ENCODE measurements at regions not wholly inside any gene's neighbourhood (a gene's known extent, or its start where the extent isn't known, plus 50 kb on each side); places are given as distances from the start of the nearest gene placed in this dataset.

DNA sequence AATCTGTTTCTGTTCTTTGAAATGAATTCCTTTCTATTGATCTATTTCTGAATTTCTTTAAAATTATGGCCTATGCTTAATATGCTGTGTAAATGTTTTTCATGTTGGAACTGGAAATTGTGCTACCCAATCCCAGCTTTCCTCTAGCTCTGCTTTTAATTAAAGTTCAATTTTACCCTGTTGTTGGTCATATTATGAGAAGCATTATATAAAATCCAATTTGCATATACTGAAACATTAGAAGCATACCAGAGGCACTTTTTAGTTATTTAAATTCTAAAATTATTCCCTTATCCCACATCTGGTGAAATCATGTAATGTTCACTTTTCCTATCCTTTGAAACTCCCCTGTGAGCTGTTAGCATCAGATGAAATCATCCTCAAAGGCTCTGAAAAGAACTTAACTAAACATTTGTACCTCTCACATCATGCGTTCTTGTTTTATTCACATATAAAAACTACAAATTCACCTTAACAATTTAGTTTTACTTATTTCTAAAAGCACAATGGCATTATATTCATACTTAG, 160.6 kb upstream of the COL21A1 start:
- DNase-seq, result no peak
- no peaks in the 10 kb centered on the region for H3K4me1 Mint-ChIP-seq
- no peaks in the 10 kb centered on the region for H3K36me3 Mint-ChIP-seq
- peaks cover 0 to 2% (median 0%) of the 10 kb centered on the region in 7 donors for H3K9me3 Mint-ChIP-seq
- no peak overlapping the region for H3K4me3 Mint-ChIP-seq
- H3K27ac Mint-ChIP-seq, result no peak overlapping the region
- no peak for ATAC-seq (ENCODE audit: low read depth in 2 of 2)
- peaks cover 5 to 18% (median 15%) of the 10 kb centered on the region in 3 donors for H3K27me3 Mint-ChIP-seq

DNA sequence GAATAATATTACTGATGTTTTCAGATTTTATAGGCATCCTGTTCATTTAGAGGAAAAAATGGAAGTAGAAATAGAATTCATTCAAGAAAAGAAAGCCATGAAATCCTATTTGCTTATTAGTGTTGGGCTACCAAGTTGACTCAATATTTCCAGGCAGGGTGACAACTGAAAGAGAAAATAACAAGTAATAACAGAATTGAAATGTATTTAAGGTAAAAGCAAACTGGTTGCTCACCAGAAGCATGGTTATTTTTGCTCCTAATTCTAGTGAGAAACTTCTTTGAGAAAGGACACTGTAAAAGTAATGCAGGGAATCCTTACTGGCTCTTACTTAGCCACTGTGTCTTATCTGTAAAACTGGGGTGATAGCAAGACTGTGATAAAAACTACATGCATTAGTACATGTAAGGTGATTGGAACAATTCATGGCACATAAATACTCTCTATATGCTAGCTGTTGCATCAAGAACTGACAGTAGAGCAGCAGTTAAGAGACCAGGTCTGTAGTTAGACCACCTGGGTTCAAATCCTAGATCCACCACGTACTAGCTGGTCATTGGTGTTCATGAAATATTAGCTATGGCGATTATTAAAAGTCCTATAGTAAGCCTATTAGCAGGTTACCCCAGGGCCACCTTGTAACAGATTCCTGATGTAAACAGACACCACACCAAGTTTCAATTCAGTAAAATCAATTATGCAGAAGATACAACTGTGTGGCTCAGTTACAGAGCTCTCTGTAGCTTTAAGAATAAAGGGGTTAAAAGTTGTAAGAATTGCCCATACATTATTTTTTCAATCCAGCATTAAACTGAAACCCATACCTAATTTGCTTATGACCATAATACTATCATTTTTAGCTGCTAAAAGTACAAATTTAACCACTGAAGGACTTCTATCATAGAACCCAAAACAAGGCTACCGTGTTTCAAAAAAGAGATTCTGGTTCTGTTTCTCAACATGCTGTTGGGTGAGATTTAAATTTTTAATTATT, 159.2 kb upstream of the COL21A1 start:
- Mint-ChIP-seq H3K27me3 (peaks cover 5 to 15% (median 11%) of the 10 kb centered on the region in 3 donors), H3K36me3 (peaks cover 0 to 9% of the 10 kb centered on the region in 2 donors), H3K9me3 (peaks cover 2 to 9% (median 6%) of the 10 kb centered on the region in 7 donors), H3K4me1 (no peaks in the 10 kb centered on the region), H3K4me3 (no peak overlapping the region), H3K27ac (no peak overlapping the region)
- ATAC-seq (ENCODE audit: low read depth in 2 of 2) (no peak), DNase-seq (no peak)

DNA sequence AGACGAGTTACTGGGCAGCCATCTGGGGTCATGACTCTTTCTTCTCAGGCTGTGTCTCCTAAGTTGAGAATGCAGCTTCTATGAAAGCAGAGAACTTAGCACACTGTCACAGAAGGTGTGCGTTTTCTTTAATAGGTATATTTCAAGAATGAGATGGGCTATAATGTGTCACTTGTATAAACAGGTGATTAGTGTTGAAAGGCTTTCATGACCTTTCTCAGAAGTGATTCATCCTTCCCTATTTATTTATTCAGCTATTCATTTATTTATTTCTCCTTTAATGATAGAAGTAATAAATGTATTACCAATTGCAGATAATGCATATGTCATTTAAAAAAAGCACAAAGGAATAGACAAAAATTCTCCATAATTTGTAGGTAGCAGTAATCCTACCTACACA, 157.2 kb upstream of the COL21A1 start:
- Mint-ChIP-seq H3K4me1 (no peaks in the 10 kb centered on the region), H3K27ac (no peak overlapping the region), H3K36me3 (peaks cover 0 to 9% of the 10 kb centered on the region in 2 donors), H3K4me3 (no peak overlapping the region), H3K27me3 (peaks cover 5 to 11% (median 8%) of the 10 kb centered on the region in 3 donors), H3K9me3 (peaks cover 5 to 16% (median 6%) of the 10 kb centered on the region in 7 donors)
- DNase-seq (no peak), ATAC-seq (ENCODE audit: low read depth in 2 of 2) (no peak)

DNA sequence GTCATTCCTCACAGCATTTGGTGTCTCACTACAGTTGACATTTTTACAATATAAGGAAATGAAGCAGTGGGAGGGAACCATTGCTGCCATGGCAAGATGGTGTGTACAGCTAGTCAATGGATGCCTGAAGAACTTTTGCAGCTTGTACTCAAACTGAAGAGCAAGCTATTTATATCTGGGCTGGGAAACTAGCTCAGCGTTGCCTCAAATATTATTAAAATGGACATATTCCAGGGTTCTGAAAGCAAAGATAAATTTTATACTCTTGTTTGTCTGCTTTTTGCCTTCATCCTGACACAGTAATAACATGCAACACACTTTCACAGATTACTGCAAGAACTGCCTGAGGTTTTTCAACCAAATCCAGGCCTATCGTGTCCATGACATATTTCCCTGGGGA, 156.4 kb upstream of the COL21A1 start:
- Mint-ChIP-seq H3K27me3 (peaks cover 5 to 8% (median 7%) of the 10 kb centered on the region in 3 donors), H3K36me3 (peaks cover 0 to 9% of the 10 kb centered on the region in 2 donors), H3K4me1 (no peaks in the 10 kb centered on the region), H3K4me3 (no peak overlapping the region), H3K27ac (no peak overlapping the region), H3K9me3 (peaks cover 5 to 16% (median 6%) of the 10 kb centered on the region in 7 donors)
- ATAC-seq (ENCODE audit: low read depth in 2 of 2), result no peak
- no peak for DNase-seq

DNA sequence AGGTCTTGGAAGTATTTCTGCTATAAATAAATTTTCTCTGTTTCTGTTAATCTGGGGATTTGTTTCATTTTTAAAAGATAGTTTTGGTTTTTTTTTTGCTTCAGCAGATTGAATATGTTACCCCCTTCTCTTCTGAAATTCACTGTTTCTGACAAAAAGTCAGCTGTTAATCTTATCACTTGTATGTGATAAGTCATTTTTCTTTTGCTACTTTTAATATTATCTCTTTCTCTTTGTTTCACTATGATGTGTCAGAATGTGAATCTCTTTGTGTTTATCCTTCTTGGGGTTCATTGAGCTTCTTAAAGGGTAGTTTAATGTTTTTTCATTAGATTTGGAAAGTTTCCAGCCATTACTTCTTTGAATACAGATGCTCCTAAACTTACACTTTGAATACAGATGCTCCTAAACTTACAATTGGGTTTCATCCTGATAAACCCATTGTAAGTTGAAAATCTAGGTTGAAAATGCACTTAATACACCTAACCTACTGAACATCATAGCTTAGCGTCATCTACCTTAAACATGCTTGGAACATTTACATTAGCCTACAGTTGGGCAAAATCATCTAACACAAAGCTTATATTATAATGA, 154.2 kb upstream of the COL21A1 start:
- DNase-seq, result no peak
- ATAC-seq (ENCODE audit: low read depth in 2 of 2), result no peak
- no peaks in the 10 kb centered on the region for H3K4me1 Mint-ChIP-seq
- peaks cover 5 to 8% (median 6%) of the 10 kb centered on the region in 3 donors for H3K27me3 Mint-ChIP-seq
- no peak overlapping the region for H3K4me3 Mint-ChIP-seq
- peaks cover 5 to 16% (median 6%) of the 10 kb centered on the region in 7 donors for H3K9me3 Mint-ChIP-seq
- no peak overlapping the region for H3K27ac Mint-ChIP-seq
- peaks cover 0 to 9% of the 10 kb centered on the region in 2 donors for H3K36me3 Mint-ChIP-seq

DNA sequence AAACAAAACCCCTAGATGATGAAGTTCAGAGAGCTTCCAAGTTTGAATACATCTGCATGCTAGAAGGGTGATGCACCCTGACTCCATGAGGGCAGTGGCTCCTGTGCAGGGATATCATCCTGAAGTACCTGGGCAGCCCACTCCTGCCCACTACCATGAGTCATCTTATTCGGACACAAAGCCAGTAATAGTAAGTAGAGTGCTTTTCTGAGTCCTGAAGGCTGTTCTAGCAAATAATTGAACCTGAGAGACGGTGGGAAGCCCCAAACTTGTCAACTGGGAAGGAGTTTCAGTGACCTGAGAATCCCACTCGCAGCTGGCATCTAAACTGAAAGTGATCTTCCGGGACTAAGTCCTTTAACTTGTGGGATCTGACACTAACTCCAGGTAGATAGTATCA, 152.9 kb upstream of the COL21A1 start:
- no peak for DNase-seq
- no peak for ATAC-seq (ENCODE audit: low read depth in 2 of 2)
- Mint-ChIP-seq H3K27ac (no peak overlapping the region), H3K4me3 (no peak overlapping the region), H3K4me1 (no peaks in the 10 kb centered on the region), H3K9me3 (peaks cover 5 to 16% (median 6%) of the 10 kb centered on the region in 7 donors), H3K36me3 (peaks cover 0 to 9% of the 10 kb centered on the region in 2 donors), H3K27me3 (peaks cover 3 to 4% (median 4%) of the 10 kb centered on the region in 3 donors)

DNA sequence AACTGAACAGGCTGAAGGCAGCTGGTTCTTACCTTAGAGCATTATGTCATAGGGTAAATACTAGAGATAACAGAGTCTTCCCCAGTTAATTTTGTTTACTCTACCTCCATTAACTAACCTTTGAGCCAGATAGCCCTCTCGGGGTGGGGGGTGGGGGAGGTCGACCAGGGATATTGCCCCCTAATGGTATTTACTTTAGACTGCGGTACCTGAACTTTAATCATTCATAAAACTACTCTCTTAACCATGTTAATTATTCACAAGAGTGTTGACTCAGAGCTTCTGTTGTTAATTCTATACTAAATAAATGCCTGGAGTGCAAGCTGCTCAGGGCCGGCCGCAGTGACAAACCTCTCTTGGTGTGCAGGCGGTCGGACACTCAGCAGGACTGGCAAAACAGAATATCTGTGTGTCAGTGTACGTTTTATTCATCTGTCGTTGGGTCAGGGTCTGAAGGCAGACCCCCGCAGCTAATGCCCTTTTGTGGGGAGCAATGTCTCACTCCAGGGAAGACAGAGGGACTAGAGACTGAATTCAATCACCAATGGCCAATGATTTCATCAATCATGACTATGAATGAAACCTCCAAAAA, 152.4 kb upstream of the COL21A1 start:
- Mint-ChIP-seq H3K27me3 (peaks cover 0 to 4% (median 0%) of the 10 kb centered on the region in 3 donors), H3K4me1 (no peaks in the 10 kb centered on the region), H3K4me3 (no peak overlapping the region), H3K27ac (no peak overlapping the region), H3K9me3 (peaks cover 5 to 16% (median 6%) of the 10 kb centered on the region in 7 donors), H3K36me3 (peaks cover 0 to 9% of the 10 kb centered on the region in 2 donors)
- ATAC-seq (ENCODE audit: low read depth in 2 of 2), result no peak
- no peak for DNase-seq

DNA sequence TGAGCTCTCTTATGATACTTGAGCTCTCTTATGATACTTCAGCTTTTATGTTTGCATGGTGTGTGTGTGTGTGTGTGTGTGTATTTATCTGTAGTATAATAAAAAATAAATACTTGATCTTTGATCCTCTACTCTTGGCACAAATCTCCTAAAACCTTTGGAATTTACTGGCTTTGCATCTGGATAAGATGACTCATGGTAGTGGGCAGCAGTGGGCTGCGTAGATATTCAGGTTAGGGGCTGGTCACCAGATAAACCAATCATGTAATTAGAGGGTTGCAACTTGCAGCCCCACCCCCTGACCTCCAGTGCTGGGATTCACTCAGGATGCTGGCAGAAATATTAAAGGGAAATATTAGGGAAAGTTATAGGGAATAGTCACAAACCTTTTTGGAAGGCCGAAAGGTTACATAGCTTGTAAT, 151.9 kb upstream of the COL21A1 start:
- H3K27ac Mint-ChIP-seq, result no peak overlapping the region
- H3K4me1 Mint-ChIP-seq, result no peaks in the 10 kb centered on the region
- peaks cover 5 to 16% (median 6%) of the 10 kb centered on the region in 7 donors for H3K9me3 Mint-ChIP-seq
- no peak overlapping the region for H3K4me3 Mint-ChIP-seq
- DNase-seq, result no peak
- no peak for ATAC-seq (ENCODE audit: low read depth in 2 of 2)
- H3K27me3 Mint-ChIP-seq, result peaks cover 0 to 2% (median 0%) of the 10 kb centered on the region in 3 donors
- H3K36me3 Mint-ChIP-seq, result peaks cover 0 to 9% of the 10 kb centered on the region in 2 donors

DNA sequence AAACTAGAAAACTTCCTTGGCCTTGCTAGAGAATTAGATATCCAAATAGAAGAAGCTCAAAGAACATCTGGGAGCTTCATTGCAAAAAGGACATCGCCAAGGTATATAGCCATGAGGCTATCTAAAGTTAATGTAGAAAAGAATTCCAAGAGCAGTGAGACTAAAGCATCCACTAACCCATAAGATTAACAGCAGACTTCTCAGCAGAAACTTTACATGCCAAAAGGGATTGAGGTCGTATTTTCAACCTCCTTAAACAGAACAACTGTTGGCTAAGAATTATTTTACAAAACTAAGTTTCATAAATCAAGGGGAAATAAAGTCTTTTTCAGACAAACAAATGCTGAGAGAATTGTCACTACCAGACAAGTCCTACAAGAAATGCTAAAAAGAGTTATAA, 149.1 kb upstream of the COL21A1 start:
- H3K4me1 Mint-ChIP-seq, result no peaks in the 10 kb centered on the region
- H3K4me3 Mint-ChIP-seq, result no peak overlapping the region
- H3K36me3 Mint-ChIP-seq, result no peaks in the 10 kb centered on the region
- H3K27me3 Mint-ChIP-seq, result no peaks in the 10 kb centered on the region
- H3K27ac Mint-ChIP-seq, result no peak overlapping the region
- ATAC-seq (ENCODE audit: low read depth in 2 of 2) (no peak), DNase-seq (no peak)
- peaks cover 0 to 6% (median 1%) of the 10 kb centered on the region in 7 donors for H3K9me3 Mint-ChIP-seq

DNA sequence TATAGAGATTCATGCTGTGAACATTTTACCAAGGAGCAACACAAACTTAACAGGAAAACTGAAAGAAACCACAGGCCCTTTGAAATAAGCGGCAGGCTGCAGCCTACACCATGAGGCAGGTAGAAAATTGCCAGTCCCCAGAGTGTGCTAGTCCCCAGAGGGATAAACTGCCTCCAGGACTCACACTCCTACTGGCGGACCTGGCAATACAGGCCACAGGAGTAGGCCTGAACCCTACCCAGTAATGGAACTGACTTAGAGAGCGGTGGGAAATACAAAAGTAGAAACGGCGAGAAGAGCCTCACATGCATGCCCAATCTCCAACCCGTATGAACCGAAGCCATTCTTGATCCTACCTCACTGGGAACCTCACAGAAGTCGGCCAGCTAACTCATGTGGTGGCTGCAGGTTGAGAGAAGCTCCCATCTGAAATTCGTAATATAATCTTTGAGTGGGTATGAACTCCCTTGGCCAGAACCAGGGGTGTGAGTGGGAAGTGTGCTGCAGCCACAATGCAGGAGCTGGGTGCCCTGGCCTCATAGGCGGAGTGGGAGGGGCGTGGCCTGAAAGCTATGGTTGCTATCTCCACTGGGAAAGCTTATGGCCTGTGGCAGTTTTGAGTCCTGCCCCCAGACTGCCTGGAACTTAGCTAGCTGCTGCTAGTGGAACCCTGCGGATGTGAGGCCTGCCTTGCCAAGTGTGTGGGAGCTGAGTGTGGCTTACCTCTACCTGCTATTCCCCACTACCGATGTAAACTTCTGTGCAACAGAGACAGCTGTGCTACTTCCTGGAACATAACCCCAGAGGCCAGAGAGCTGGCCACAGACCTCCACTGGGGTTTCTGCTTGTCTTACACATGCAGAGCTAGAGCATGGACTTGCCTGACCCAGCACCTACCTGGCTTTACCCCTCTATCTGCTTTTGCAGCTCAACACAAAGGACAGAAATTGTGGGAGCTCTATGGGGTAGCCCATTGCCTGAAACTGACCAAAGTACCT, 146.5 kb upstream of the COL21A1 start:
- H3K4me3 Mint-ChIP-seq, result no peak overlapping the region
- peaks cover 0 to 5% (median 2%) of the 10 kb centered on the region in 3 donors for H3K27me3 Mint-ChIP-seq
- H3K4me1 Mint-ChIP-seq, result no peaks in the 10 kb centered on the region
- H3K27ac Mint-ChIP-seq, result no peak overlapping the region
- peaks cover 2 to 17% (median 4%) of the 10 kb centered on the region in 7 donors for H3K9me3 Mint-ChIP-seq
- DNase-seq (no peak), ATAC-seq (ENCODE audit: low read depth in 2 of 2) (no peak)
- peaks cover 0 to 3% of the 10 kb centered on the region in 2 donors for H3K36me3 Mint-ChIP-seq

DNA sequence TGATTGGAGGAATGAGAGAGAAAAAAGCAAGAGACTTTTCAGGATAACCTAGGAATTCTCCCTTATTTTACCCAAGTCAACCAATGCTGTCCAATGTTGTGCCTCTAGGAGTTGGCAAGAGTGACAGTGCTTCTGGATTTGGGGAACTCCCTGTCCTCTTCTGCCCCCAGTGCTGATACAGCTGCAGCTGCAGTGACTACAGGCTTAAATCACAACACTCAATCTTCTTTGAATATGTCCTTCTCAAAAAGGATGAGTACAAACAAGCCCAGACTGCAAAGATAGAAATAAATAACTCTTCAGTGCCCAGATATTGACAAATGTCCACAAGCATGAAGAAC, 141.0 kb upstream of the COL21A1 start:
- Mint-ChIP-seq H3K27ac (no peak overlapping the region), H3K4me3 (no peak overlapping the region), H3K4me1 (no peaks in the 10 kb centered on the region), H3K36me3 (peaks cover 0 to 6% of the 10 kb centered on the region in 2 donors), H3K27me3 (peaks cover 0 to 7% (median 5%) of the 10 kb centered on the region in 3 donors), H3K9me3 (peaks cover 2 to 24% (median 4%) of the 10 kb centered on the region in 7 donors)
- ATAC-seq (ENCODE audit: low read depth in 2 of 2) (no peak), DNase-seq (no peak)

DNA sequence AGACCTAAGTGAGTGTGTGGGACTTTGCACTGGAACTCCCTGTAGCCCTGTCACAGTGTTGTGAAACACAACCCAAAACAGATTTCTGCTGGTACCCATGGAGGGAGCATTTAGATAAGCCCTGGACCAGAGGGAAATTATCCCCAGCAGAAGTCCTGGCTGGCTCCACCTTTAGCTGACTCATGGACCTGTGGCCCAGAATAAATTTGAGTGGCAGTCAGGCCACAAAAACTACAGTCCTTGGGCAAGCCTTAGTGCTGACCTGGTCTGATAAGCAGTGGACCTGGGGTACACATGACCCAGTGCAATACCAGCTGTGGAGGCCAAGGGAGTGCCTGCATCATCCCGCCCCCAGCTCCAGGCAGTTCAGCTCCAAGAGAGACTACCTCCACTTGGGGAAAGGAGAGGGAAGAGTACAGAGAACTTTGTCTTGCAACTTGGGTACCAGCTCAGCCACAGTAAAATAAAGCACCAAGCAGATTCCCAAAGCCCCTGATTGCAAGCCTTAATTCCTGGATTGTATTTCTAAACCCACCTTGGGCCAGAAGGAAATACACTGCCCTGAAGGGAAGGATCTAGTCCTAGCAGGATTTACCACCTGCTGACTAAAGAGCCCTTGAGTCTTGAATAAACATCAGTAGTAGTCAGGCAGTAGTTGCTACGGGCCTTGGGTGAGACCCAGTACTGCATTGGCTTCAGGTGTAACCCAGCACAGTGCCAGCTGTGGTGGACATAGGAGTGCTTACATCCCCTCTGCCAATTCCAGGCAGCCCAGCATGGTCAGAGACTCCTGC, 140.4 kb upstream of the COL21A1 start:
- ATAC-seq (ENCODE audit: low read depth in 2 of 2) (no peak), DNase-seq (no peak)
- Mint-ChIP-seq H3K4me3 (peak overlapping the region in 1 of 8 donors; percentile 9), H3K27ac (no peak overlapping the region), H3K4me1 (no peaks in the 10 kb centered on the region), H3K36me3 (peaks cover 0 to 6% of the 10 kb centered on the region in 2 donors), H3K9me3 (peaks cover 2 to 24% (median 4%) of the 10 kb centered on the region in 7 donors), H3K27me3 (peaks cover 0 to 7% (median 5%) of the 10 kb centered on the region in 3 donors)
